AG04450 (cell line): ENCODE measurements at regions not wholly inside any gene's neighbourhood (a gene's known extent, or its start where the extent isn't known, plus 50 kb on each side); places are given as distances from the start of the nearest gene placed in this dataset.

ENCODE experiments used
- CTCF ChIA-PET: fragments of 300-600, 350-600 bp; formaldehyde crosslinking; extraction: SDS; loops from one replicate; lab custom pipeline; 2022; ENCODE audit warnings: antibody characterized with exemption, inconsistent platforms; lab: Charles Lee
- POLR2A ChIA-PET: fragments of 350-600 bp; formaldehyde crosslinking; extraction: SDS; loops from one replicate; lab custom pipeline; 2021; ENCODE audit warnings: antibody characterized with exemption, inconsistent platforms; lab: Yijun Ruan, JAX
- DNase-seq: peaks from one replicate; pipeline ENCODE4 v3.0.0-alpha.2; 2011; ENCODE audit warnings: low read depth, low spot score
- H3K27ac ChIP-seq: one replicate; pipeline ENCODE4 v1.5.1; 2012; ENCODE audit warnings: low read depth, low read length, control low read depth
- H3K27me3 ChIP-seq: one replicate; pipeline ENCODE4 v1.6.0; 2012; ENCODE audit warnings: low read length; ENCODE audit not compliant: control insufficient read depth, insufficient read depth
- H3K4me3 ChIP-seq: 2 replicates; pipeline ENCODE4 v1.5.1; 2011; ENCODE audit warnings: mild to moderate bottlenecking, low read depth, low read length, control low read depth
- H3K9me3 ChIP-seq: 2 replicates; pipeline ENCODE4 v1.5.1; 2012; ENCODE audit warnings: low read length; ENCODE audit not compliant: control insufficient read depth, insufficient read depth
- CTCF ChIP-seq: IDR thresholded peaks from 2 replicates; pipeline ENCODE4 v1.5.1; 2011; ENCODE audit warnings: low read depth, low read length, control low read depth, inconsistent platforms

- no peak for DNase-seq
- no peaks in the 10 kb centered on the region for H3K27me3 ChIP-seq
- ChIA-PET CTCF (interaction anchor here (0.9 to 1.3 kb wide), 3 partner anchors 7 to 429 kb away, joined by 3 to 8 read pairs (median 4); no protein-coding TSS in a partner anchor), POLR2A (no interaction called here)
- H3K4me3 ChIP-seq: no peak overlapping the region
- no peak for TF ChIP-seq CTCF
- no peak overlapping the region for H3K27ac ChIP-seq
- no peaks in the 10 kb centered on the region for H3K9me3 ChIP-seq
Observed at GRCh38 chr7:7112868-7113267, 69.5 kb upstream of the C1GALT1 start.

GRCh38 chr7:7114575-7115291 is 67.6 kb upstream of the C1GALT1 start:
- ChIA-PET POLR2A (no interaction called here), CTCF (interaction anchor here (2.5 kb wide), 1 partner anchor 11 kb away, joined by 11 read pairs; no protein-coding TSS in a partner anchor)
- H3K27ac ChIP-seq: no peak overlapping the region

GRCh38 chr7:7117935-7118586 is 64.3 kb upstream of the C1GALT1 start:
- CTCF ChIA-PET: interaction anchor here (0.7 kb wide), 1 partner anchor 413 kb away, joined by 3 read pairs; no protein-coding TSS in a partner anchor
- no peak for TF ChIP-seq CTCF
- no peak overlapping the region for H3K4me3 ChIP-seq

More at GRCh38 chr7:7114575-7115291, 67.6 kb upstream of the C1GALT1 start:
- no peak for TF ChIP-seq CTCF
- Histone ChIP-seq H3K27me3 (no peaks in the 10 kb centered on the region), H3K9me3 (no peaks in the 10 kb centered on the region), H3K4me3 (no peak overlapping the region)
- DNase-seq: no peak

GRCh38 chr7:7118822-7119221 is 63.5 kb upstream of the C1GALT1 start:
- H3K4me3 ChIP-seq: no peak overlapping the region
- no peak for DNase-seq
- no peaks in the 10 kb centered on the region for H3K27me3 ChIP-seq
- no peaks in the 10 kb centered on the region for H3K9me3 ChIP-seq
- ChIA-PET POLR2A (no interaction called here), CTCF (no interaction called here)
- TF ChIP-seq CTCF: no peak
- H3K27ac ChIP-seq: no peak overlapping the region

More at GRCh38 chr7:7117935-7118586, 64.3 kb upstream of the C1GALT1 start:
- H3K27ac ChIP-seq: no peak overlapping the region
- no peak for DNase-seq
- H3K9me3 ChIP-seq: no peaks in the 10 kb centered on the region
- POLR2A ChIA-PET: no interaction called here
- no peaks in the 10 kb centered on the region for H3K27me3 ChIP-seq

GRCh38 chr7:7119729-7120128 is 62.6 kb upstream of the C1GALT1 start:
- no peaks in the 10 kb centered on the region for H3K9me3 ChIP-seq
- no peaks in the 10 kb centered on the region for H3K27me3 ChIP-seq
- H3K27ac ChIP-seq: no peak overlapping the region
- CTCF ChIA-PET: interaction anchor here (0.5 to 2.1 kb wide), 3 partner anchors 12 to 1100 kb away, joined by 3 to 10 read pairs (median 3); no protein-coding TSS in a partner anchor
- H3K4me3 ChIP-seq: no peak overlapping the region
- POLR2A ChIA-PET: no interaction called here
- no peak for TF ChIP-seq CTCF
- no peak for DNase-seq
